ENCODE measurements at regions not wholly inside any gene's neighbourhood (a gene's known extent, or its start where the extent isn't known, plus 50 kb on each side); places are given as distances from the start of the nearest gene placed in this dataset.

GRCh38 chr13:90640976-90641375 is 706.5 kb upstream of the MIR17HG start:
- H3K9me3 Mint-ChIP-seq (ENCODE audit: unreplicated experiment): no peaks in the 10 kb centered on the region
- no peak overlapping the region for H3K4me3 Mint-ChIP-seq (ENCODE audit: unreplicated experiment)
- no peak overlapping the region for H3K27ac Mint-ChIP-seq (ENCODE audit: unreplicated experiment)
- H3K36me3 Mint-ChIP-seq (ENCODE audit: low read depth, unreplicated experiment): peaks cover 4% of the 10 kb centered on the region
- H3K4me1 Mint-ChIP-seq (ENCODE audit: unreplicated experiment): no peaks in the 10 kb centered on the region
- H3K27me3 Mint-ChIP-seq (ENCODE audit: unreplicated experiment): peaks cover 2% of the 10 kb centered on the region
- TF ChIP-seq CTCF (IDR thresholded peaks at IDR 0.05; ENCODE audit: unreplicated experiment): no peak
- DNase-seq (ENCODE audit: low spot score): no peak

- Mint-ChIP-seq H3K9me3 (ENCODE audit: unreplicated experiment) (no peaks in the 10 kb centered on the region), H3K4me1 (ENCODE audit: unreplicated experiment) (no peaks in the 10 kb centered on the region), H3K36me3 (ENCODE audit: low read depth, unreplicated experiment) (peaks cover 4% of the 10 kb centered on the region), H3K27ac (ENCODE audit: unreplicated experiment) (no peak overlapping the region), H3K27me3 (ENCODE audit: unreplicated experiment) (peaks cover 2% of the 10 kb centered on the region), H3K4me3 (ENCODE audit: unreplicated experiment) (no peak overlapping the region)
- no peak for DNase-seq (ENCODE audit: low spot score)
- no peak for TF ChIP-seq CTCF (IDR thresholded peaks at IDR 0.05; ENCODE audit: unreplicated experiment)
Observed at GRCh38 chr13:90641884-90642283, 705.6 kb upstream of the MIR17HG start.

DNA sequence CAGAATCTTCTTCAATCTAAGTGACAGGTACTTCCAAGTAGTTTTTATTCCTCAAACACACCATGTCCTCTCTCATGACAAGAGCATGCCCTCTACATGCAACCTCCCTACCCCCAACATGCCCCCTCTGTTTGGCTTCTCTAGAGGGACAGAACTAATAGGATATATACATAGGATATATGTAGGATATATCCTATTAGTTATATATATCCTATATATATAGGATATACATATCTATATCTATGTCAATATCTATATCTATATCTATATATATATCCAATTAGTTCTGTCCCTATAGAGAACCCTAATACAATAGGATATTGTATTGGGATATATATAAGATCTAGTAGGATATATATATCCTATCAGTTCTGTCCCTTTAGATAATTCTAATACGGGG is 701.9 kb upstream of the MIR17HG start:
- no peaks in the 10 kb centered on the region for H3K4me1 Mint-ChIP-seq (ENCODE audit: unreplicated experiment)
- peaks cover 2% of the 10 kb centered on the region for H3K27me3 Mint-ChIP-seq (ENCODE audit: unreplicated experiment)
- H3K27ac Mint-ChIP-seq (ENCODE audit: unreplicated experiment): no peak overlapping the region
- peaks cover 4% of the 10 kb centered on the region for H3K36me3 Mint-ChIP-seq (ENCODE audit: low read depth, unreplicated experiment)
- no peak overlapping the region for H3K4me3 Mint-ChIP-seq (ENCODE audit: unreplicated experiment)
- no peak for DNase-seq (ENCODE audit: low spot score)
- no peak for TF ChIP-seq CTCF (IDR thresholded peaks at IDR 0.05; ENCODE audit: unreplicated experiment)
- no peaks in the 10 kb centered on the region for H3K9me3 Mint-ChIP-seq (ENCODE audit: unreplicated experiment)

GRCh38 chr13:90648497-90648896 is 699.0 kb upstream of the MIR17HG start:
- Mint-ChIP-seq H3K9me3 (ENCODE audit: unreplicated experiment) (peaks cover 11% of the 10 kb centered on the region), H3K27ac (ENCODE audit: unreplicated experiment) (no peak overlapping the region), H3K36me3 (ENCODE audit: low read depth, unreplicated experiment) (peaks cover 10% of the 10 kb centered on the region), H3K4me3 (ENCODE audit: unreplicated experiment) (no peak overlapping the region), H3K27me3 (ENCODE audit: unreplicated experiment) (no peaks in the 10 kb centered on the region), H3K4me1 (ENCODE audit: unreplicated experiment) (no peaks in the 10 kb centered on the region)
- no peak for TF ChIP-seq CTCF (IDR thresholded peaks at IDR 0.05; ENCODE audit: unreplicated experiment)
- no peak for DNase-seq (ENCODE audit: low spot score)

DNA sequence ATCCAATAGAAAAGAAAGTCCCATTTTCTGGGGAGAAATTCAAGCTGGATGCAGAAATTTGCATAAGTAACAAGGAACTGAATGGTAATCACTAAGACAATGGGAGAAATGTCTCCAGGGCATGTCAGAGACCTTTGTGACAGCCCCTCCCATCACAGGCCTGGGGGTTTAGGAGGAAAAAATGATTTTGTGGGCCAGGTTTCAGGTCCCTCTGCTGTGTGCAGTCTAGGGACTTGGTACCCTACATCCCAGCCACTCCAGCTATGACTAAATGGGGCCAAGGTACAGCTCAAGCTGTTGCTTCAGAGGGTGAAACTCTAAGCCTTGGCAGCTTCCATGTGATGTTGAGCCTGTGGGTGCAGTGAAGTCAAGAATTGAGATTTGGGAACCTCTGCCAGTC is 695.5 kb upstream of the MIR17HG start:
- Mint-ChIP-seq H3K27ac (ENCODE audit: unreplicated experiment) (no peak overlapping the region), H3K9me3 (ENCODE audit: unreplicated experiment) (peaks cover 11% of the 10 kb centered on the region), H3K4me1 (ENCODE audit: unreplicated experiment) (no peaks in the 10 kb centered on the region), H3K4me3 (ENCODE audit: unreplicated experiment) (no peak overlapping the region), H3K27me3 (ENCODE audit: unreplicated experiment) (no peaks in the 10 kb centered on the region), H3K36me3 (ENCODE audit: low read depth, unreplicated experiment) (peaks cover 10% of the 10 kb centered on the region)
- no peak for DNase-seq (ENCODE audit: low spot score)
- TF ChIP-seq CTCF (IDR thresholded peaks at IDR 0.05; ENCODE audit: unreplicated experiment): no peak
